HG02943 (cell line): ENCODE measurements at regions not wholly inside any gene's neighbourhood (a gene's known extent, or its start where the extent isn't known, plus 50 kb on each side); places are given as distances from the start of the nearest gene placed in this dataset.

Experiments used
- ATAC-seq: cut with Tn5 transposase; IDR thresholded peaks from one replicate; pipeline ENCODE4 v1.9.1; 2021; ENCODE audit warnings: mild to moderate bottlenecking, low read depth, moderate library complexity; ENCODE audit not compliant: unreplicated experiment

- ATAC-seq: no peak
Measured at GRCh38 chr5:97388794-97389193, 205.7 kb upstream of the RIOK2 start.

DNA sequence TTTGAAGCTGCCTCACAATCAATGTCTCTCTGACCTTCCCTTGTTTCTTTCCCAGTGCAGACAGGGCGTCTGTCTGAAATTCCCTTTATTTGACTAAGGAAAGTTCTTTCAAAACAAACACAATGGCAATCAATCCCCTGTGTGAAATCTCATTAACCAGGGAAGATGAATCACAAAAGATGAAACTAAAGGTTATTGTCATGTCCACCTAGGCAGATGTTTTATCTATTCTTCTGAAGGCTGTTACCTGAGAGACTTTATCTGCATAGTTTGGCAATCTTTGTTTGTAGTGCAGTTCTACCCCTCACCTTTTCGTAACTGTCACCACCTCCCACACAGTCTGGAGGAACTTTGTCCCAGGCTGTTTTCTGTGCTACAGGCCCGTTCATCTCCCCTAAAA lies 217.5 kb upstream of the RIOK2 start:
- ATAC-seq: no peak

DNA sequence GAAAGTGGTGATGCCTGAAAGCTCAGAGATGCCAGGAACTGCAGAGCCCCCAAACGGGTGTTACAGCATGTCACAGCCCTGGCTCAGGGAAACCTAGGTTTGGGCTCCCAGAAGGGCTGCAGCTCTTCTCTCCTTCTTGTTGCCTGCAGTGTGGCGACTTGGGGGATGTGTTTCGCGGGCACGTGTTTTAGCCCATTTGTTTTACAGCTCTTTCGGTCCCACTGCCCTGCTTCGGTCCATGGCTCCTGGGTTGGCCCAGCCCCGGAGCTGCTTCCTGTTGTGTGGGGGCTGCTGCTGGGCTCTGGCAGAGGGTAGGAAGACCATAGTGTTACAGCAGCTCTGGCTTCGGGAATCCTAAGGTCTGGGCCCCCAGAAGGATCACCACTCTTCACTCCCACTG lies 222.9 kb upstream of the RIOK2 start:
- ATAC-seq: no peak

- ATAC-seq: no peak
Measured at GRCh38 chr5:97406946-97407676, 224.1 kb upstream of the RIOK2 start.

- ATAC-seq: no peak
Measured at GRCh38 chr5:97408331-97408730, 225.3 kb upstream of the RIOK2 start.

DNA sequence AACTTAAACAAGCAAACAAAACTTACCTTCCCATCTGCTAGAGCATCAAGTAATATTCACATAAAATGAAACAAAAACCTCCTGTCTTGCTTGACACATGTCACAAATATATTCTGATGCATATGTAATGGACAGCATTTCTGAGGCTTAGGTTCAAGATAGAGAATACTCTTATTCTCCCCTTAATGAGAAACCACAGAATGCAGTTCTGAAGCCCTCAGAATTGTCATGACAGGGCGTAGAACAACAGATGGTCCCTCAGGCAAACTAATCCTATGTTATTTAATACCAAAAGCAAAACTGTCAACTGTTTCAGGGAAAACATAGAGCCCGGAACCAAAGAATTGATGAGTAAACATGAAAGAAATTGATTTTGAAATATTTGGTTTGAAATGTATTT lies 229.9 kb upstream of the RIOK2 start:
- ATAC-seq: no peak

GRCh38 chr5:97417986-97418385 lies 234.9 kb upstream of the RIOK2 start:
- ATAC-seq: no peak

DNA sequence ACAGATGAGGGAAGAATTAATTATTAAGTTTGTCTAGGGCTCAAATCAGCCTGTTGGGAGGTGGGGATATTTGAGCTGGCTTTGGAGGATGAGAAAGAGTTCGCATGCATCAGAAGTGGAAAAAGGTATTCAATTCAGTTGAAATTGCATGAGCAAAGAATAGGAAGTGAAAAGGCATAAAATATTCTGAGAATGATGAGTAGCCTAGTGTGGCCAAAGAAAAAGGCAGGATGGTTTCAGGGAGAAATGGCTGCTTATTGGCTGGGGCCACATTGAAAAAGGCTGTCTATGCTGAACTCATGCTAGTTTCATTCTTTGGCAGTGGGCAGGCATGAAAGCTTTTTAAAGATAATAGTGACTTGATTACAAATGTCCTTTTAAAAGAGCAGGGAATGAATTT lies 235.4 kb upstream of the RIOK2 start:
- no peak for ATAC-seq

- no peak for ATAC-seq
Measured at GRCh38 chr5:97420646-97421045, 237.6 kb upstream of the RIOK2 start.

DNA sequence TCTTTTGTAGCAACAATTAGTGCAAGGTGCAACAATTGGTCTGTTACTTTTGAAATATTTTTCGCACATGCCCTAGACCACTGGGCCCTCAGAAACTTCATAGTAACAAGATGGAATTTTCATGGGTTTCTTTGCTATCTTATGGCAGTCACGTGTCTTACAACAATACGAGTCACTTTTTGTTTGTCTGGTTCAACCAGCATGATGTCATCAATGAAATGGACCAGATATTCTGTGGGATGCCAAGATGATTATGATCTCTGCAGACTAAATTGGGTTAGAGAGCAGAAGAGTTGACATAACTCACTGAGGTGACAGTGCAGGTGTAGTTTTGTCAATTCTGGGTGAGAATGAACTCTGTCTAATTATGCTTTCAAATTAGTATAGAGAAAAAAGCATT lies 239.6 kb upstream of the RIOK2 start:
- no peak for ATAC-seq

- no peak for ATAC-seq
Measured at GRCh38 chr5:97425511-97425910, 242.5 kb upstream of the RIOK2 start.

GRCh38 chr5:97427235-97427634 lies 244.2 kb upstream of the RIOK2 start:
- no peak for ATAC-seq

- ATAC-seq: no peak
Measured at GRCh38 chr5:97434021-97434420, 251.0 kb upstream of the RIOK2 start.

GRCh38 chr5:97436405-97436804 lies 253.4 kb upstream of the RIOK2 start:
- ATAC-seq: no peak

- no peak for ATAC-seq
Measured at GRCh38 chr5:97443740-97444139, 260.7 kb upstream of the RIOK2 start.

DNA sequence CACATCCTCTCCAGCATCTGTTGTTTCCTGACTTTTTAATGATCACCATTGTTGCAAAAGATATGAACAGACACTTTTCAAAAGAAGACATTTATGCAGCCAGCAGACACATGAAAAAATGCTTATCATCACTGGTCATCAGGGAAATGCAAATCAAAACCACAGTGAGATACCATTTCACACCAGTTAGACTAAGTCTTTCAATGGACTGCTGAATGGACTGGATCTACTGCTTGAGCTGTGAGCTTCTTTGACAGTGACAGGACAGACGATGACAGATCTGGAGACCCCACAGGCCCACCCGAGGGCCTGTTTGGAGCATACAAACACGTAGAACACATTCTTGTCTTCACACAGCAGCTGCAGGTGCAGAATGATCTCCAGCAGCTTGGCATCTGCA lies 266.1 kb upstream of the RIOK2 start:
- no peak for ATAC-seq

GRCh38 chr5:97452646-97453045 lies 269.6 kb upstream of the RIOK2 start:
- ATAC-seq: no peak

DNA sequence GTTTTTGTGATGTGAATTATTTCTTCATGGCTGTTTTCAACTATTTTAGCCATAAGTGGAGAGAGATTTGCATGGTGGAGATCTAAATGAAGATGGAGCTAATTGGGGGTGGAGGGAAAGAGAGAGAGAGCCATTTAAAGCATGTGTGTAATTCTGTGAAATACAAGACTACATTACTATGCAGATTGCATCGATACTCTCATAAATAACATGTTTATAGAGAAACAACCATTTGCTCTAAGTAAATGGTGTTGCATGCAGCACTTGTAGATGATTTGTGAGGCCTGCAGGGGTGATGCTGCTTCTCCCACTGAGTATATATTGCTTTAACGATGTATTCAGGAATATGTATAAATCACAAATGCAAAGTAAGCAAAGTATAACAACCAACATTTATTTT lies 270.2 kb upstream of the RIOK2 start:
- no peak for ATAC-seq

DNA sequence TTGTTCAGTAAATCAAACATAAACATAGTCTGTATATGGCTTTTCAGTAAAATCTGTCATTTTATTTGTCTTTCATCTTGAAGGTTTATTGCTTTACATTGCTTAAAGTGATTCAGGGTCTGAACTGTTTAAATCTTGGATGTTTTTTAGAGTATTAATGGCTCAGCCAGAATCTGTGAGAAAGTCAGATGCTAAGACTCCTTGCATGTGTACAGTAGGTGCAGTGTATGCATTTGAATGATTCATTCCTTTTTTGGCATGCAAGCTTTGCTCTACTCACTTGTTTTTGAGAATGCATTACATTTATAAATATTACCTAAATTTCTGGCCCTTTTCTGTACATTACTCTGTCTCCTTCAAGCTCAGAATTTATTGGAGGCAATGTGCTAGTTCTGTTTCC lies 271.0 kb upstream of the RIOK2 start:
- no peak for ATAC-seq

DNA sequence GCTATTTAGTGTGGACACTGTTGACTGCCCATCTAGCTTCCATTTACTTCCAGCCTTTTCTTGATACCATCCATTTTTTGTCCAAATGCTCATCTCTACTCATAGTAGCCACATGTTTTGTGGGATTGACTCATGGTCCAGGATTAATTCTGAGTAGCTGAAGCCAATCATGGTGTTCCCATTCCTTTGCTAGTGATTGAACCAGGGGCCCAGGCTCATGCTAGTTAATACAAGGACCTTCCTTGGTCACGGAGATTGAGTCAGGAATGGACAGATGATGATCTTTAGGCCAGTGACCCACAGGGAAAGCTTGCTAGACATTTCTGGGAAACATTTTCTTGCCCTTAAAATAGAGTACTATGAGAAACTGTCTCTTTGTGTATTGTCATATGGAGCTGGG lies 272.9 kb upstream of the RIOK2 start:
- ATAC-seq: no peak

DNA sequence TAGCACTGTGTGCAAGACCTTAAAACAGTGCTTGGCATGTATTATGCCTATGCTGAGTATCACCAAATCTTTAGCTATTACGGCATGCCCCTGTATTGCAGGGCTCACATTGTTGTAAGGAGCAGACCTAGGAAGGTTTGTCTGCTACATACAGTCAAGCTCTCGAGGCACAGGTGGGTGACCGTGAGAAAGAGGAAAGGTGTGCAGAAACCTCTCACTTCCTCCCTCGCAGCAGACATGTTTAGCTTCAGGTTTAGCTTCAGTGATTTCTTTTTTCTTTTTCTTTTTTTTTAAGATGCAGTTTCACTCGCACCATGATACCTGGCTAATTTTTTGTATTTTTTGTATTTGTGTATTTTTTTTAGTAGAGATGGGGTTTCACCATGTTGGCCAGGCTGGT lies 275.8 kb upstream of the RIOK2 start:
- no peak for ATAC-seq

DNA sequence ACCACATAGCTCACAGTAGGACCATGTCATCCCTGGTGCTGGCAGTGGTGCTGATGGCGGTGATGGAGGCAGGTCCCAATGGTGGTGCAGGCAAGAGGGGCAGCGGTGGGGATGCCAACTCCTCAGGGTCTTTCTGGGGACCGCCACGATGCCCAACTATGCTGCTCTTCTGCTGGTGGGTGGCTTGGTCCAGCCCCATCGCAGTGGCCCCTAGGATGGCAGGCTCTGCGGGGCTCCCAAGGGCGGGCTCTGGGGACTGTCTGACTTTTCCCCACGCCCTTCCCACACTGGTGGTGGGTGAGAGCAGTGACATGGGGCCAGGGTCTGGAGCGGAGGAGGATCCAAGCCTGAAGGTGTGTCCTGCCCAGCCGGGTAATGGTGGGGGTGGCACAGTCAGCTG lies 288.9 kb upstream of the RIOK2 start:
- no peak for ATAC-seq

DNA sequence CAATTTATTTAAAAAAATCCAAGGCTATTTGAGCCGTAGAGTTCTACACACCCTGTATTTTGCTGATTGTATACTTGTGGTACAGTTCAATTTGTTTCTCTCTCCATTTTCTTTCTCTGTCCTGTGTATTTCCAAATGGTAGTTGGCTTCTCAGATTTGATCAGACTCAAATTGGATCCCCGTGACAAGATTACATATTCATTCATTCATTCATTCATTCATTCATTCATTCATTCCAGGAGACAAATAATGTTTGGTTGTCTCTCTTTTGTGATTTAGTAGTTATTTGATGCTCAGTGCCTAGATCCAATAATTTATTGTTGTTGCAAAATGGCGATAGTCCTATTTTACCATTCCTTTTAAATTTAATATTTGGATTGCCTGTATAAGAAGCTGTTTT lies 292.8 kb upstream of the RIOK2 start:
- ATAC-seq: no peak
